Skin epidermis (tissue), 12 donors: ENCODE measurements at regions not wholly inside any gene's neighbourhood (a gene's known extent, or its start where the extent isn't known, plus 50 kb on each side); places are given as distances from the start of the nearest gene placed in this dataset.
"Not testable (repeated sequence)": the region's sequence is repeated elsewhere in the genome, so short reads cannot be mapped to it uniquely, and the experiment has no call there.

Experiments used
- H3K27ac ChIP-seq, 21 experiments: fragments of 200-600 bp; sonication (generic) in 11 of 21; one replicate each; pipeline ENCODE4 v1.5.0; 2020; ENCODE audit warnings: mild to moderate bottlenecking in 3 of 21, inconsistent platforms in 2 of 21, moderate library complexity in 2 of 21
- H3K4me3 ChIP-seq, 7 experiments: fragments of 200-600 bp; sonication (generic) in 2 of 7; one replicate each; pipeline ENCODE4 v1.5.0; 2020; ENCODE audit warnings: inconsistent platforms in 2 of 7, mild to moderate bottlenecking in 2 of 7, moderate library complexity in 1 of 7

DNA sequence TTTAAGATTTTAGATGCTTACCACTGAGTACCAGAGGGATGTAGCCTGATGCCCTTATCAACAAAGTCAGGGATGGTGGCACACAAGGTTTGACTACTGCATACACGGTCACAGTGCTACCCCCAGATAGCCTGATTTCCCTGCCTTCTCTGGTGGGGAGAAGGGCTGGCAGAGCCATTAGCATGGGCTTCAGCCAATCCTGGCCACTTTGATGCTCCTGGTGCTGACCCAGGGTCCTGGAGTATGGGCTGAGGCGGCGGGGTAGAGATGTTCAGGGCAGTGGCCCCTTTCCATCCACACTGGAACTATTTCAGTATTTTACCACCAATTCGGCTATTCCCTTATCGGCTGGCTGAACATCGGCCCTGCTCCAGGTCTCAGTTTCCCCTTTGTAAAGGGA, 83.2 kb downstream of the POTEB3 start:
- not testable (repeated sequence) for H3K27ac ChIP-seq, H3K4me3 ChIP-seq

DNA sequence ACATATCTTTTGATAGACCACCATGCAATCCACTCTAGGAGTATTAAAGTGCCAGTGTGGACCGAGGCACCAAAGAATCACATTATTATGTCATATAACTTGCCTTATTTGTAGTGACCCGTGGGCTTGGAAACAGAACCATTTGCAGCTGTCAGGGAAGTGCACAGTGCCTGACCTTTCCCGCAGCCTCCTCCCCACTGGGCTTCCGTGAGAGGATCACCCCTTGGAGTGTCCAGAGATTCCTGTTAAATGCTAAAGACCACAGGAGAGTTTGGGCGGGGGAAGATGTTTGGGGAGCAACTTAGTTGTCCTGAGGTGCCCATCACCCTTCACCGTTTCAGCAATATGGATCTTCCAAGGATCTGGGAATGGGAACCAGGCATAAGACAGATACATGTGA, 84.4 kb downstream of the POTEB3 start:
- not testable (repeated sequence) for H3K4me3 ChIP-seq, H3K27ac ChIP-seq

GRCh38 chr15:21354597-21354996, 85.7 kb downstream of the POTEB3 start:
- H3K27ac ChIP-seq, H3K4me3 ChIP-seq: not testable (repeated sequence)

DNA sequence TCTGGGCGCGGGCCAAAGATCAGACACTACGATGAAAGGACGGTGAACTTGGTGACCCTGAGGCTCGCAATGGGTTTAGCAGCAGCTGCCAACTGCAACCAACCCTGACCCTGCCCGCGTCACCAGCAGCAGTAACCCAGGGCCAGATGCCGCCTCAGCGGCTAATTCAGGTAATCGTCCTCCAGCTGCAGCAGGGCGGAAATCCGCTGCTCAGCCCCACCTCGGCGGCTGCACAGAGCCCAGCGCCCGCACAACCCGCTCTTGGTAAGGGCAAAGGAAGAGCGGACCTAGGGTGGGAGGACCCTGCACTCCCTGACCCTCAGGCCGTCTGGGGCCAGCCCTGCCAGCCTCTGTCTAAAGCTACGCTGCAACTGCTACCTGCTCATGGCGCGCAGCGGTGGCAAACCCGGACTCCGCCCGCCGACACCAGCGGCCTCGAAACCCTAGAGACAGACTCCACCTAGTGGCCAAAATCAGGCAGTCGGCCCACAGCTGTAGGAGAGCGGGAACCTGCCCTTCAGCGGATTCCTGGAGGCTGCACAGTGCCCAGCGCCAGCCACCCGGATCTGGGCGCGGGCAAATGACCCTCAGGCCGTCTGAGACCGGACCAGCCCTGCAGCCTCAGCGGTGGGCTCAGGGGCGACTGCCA, 87.5 kb downstream of the POTEB3 start:
- not testable (repeated sequence) for H3K27ac ChIP-seq, H3K4me3 ChIP-seq

DNA sequence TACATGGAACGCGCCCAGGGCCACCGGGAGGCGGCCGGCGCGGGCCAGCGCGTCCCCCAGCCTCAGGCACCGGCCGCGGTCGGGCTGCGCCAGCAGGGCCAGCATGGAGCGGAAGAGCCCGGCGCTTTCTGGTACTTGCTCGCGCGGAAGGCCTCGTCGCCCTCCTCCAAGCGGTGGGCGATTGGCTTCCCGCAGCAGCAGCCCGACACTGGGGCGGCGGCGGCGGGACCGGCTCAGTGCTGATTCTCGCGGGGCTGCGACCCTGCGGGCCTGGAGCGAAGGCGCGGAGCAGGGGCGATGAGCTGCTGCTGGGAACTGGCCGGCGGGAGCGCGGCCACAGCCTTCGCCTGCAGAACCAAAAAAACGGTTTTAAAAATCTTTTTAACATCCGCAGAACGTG, 95.3 kb downstream of the POTEB3 start:
- not testable (repeated sequence) for H3K4me3 ChIP-seq, H3K27ac ChIP-seq

- not testable (repeated sequence) for H3K4me3 ChIP-seq, H3K27ac ChIP-seq
Measured at GRCh38 chr15:21344500-21344899, 95.8 kb downstream of the POTEB3 start.

DNA sequence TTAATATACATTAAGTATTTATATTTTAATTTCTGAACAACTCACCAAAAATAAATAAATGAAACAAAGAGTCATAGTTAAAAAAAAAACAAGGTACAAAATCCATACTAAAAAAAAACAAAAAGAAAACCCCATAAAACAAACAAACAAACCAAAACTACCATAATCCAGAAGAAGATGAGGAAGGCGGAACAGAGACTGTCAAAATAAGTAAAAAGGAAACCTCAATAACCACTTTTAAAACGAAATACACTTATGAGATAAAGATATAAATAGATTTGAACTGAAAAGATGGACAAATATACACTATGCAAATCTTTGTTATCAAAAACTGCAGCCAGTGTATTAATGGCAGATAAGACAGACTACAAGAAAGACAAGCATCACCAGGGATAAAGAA, 103.3 kb downstream of the POTEB3 start:
- H3K4me3 ChIP-seq, result not testable (repeated sequence)

GRCh38 chr15:21324720-21325460, 115.4 kb downstream of the POTEB3 start:
- H3K27ac ChIP-seq, result not testable (repeated sequence)
- H3K4me3 ChIP-seq, result peak overlapping the region in 1 of 7 experiments; percentile 24

More for the DNA sequence above, 103.3 kb downstream of the POTEB3 start:
- not testable (repeated sequence) for H3K27ac ChIP-seq

GRCh38 chr15:21284353-21284752, 155.9 kb downstream of the POTEB3 start:
- H3K4me3 ChIP-seq, H3K27ac ChIP-seq: not testable (repeated sequence)

GRCh38 chr15:21283210-21283609, 157.1 kb downstream of the POTEB3 start:
- H3K4me3 ChIP-seq, H3K27ac ChIP-seq: not testable (repeated sequence)

GRCh38 chr15:21280272-21280671, 160.0 kb downstream of the POTEB3 start:
- not testable (repeated sequence) for H3K4me3 ChIP-seq, H3K27ac ChIP-seq

DNA sequence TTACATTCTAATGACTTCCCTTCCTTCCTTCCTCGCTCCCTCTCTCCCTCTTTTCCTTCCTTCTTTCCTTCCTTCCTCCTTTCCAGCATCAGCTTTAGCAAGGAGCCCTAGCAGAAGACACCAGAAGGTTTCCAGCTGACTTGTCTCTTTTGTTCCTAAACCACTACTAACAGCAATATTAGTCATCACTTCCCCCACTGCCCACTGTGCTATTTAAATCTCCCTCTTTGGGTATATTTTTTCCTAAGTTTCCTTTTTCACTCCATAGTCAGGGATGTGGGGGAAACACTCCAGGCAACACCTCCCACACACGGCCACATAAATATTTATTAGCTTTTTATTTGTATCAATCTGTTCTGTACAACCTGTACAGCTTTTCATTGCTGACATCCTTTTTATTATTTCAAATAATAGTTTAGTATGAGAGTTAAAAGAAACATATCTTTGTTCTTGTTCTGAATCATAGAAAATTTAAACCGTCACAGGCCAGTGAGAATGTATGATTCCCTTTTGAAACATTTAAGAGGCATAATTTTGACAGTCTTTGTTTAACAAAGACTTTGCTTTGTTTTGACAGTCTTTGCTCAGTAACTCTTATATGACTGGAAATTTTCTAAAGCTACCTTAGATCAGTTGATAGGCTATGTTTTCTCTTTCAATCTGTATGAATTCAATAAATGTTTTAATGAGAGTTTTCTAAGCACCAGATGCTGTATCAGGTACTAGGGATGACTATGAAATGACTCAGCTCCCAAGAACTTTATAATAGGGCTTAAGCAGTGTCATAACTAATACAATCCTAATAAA, 167.9 kb downstream of the POTEB3 start:
- not testable (repeated sequence) for H3K4me3 ChIP-seq, H3K27ac ChIP-seq

DNA sequence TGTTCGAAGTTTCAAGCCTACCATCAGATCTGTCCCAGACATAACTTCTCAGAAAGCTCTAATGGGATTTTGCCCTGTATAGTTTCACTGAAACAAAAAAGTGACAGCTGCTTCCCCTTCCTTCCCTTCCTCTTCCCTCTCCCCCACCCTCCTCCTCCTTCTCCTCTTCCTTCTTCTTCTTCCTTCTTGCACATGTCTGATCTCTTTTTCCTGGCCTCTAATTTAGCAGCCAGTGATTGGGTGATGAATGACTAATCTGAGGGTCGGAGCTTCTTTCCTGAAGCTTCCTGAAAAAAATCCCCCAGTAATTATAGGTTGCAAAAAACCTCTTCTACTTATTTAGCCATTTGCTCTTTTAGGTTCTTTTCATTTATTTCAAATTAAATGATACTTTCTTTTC, 168.7 kb downstream of the POTEB3 start:
- Histone ChIP-seq H3K4me3 (no peak overlapping the region), H3K27ac (no peak overlapping the region)

GRCh38 chr15:21270474-21270873, 169.8 kb downstream of the POTEB3 start:
- no peak overlapping the region for H3K4me3 ChIP-seq
- H3K27ac ChIP-seq, result no peak overlapping the region

GRCh38 chr15:21269673-21270072, 170.6 kb downstream of the POTEB3 start:
- H3K27ac ChIP-seq, H3K4me3 ChIP-seq: not testable (repeated sequence)

GRCh38 chr15:21269121-21269520, 171.2 kb downstream of the POTEB3 start:
- H3K4me3 ChIP-seq, result no peak overlapping the region

DNA sequence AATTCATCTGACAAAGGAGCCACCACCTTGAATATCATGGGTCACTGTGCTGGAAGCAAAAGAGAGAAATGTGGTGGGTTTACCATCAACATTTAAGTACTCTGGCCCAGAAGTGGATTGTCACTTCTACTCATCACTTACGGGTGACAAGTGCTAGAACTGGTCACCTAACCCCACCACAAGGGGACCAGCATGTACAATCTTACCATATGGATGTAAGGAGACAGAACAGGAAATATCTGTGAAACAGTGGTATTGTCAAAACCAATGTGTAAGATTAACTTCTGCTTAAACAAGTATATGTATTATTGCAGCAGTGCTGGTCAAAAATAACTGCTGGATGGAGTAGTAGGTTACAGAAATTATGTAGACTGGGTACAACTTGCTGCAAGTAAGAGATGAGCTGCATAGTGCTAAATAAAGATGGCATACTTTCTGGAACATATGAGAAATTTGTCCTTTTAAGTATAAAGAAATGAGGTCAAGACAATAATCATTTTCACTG, 171.8 kb downstream of the POTEB3 start:
- Histone ChIP-seq H3K27ac (no peak overlapping the region), H3K4me3 (no peak overlapping the region)

More at GRCh38 chr15:21269121-21269520, 171.2 kb downstream of the POTEB3 start:
- H3K27ac ChIP-seq, result no peak overlapping the region

DNA sequence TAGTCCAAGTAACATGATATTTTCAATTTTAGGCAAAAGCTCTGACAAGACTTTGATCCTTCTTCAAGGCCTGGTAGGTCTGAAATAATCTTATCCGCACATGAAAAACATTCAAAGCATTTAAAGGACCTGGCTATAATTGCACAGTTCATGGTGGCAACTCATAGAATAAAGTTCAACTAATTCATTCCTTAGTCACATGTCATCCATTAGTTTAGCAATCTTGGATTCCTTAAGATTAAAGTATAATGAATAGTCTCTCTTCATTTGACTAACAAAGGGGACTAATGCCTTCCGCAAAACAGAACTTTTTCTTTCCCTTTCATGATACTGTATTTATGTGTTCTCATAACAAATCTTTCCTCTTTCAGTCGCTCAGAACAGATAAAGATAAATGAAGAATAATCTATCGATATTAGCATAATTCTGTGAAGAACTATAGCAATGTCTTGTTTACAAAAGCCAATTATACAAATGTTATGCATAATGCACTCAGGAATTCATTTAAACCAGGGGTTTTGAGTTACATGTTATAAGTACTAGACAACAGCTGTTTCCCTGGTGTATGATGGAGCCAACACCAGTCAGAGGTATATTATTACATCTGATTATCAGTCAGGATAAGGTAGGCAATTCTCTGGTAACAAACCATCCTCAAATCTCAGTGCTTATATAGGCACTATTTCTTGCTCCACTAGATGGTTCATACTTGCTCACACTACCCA, 172.5 kb downstream of the POTEB3 start:
- Histone ChIP-seq H3K27ac (no peak overlapping the region), H3K4me3 (no peak overlapping the region)

DNA sequence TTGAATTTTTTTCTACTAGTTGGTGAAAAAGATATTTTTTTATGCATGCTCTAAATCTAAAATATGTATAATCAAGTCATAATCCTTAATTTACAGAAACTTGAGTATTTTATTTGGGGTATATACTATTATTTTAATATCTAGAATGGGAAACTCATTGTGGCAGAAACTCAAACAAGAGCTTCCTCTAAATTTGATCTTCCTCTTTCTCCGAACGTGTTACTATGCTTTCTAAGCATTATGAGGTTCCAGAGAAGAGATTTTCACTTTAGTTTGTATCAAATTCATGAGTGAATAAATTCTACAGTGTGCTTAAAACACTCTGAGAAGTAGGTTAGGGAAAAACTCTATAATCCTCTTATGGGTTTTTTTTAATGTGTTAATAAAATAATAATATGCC, 173.1 kb downstream of the POTEB3 start:
- no peak overlapping the region for H3K4me3 ChIP-seq

GRCh38 chr15:21265628-21266027, 174.7 kb downstream of the POTEB3 start:
- H3K4me3 ChIP-seq, H3K27ac ChIP-seq: not testable (repeated sequence)

More for the DNA sequence above, 173.1 kb downstream of the POTEB3 start:
- no peak overlapping the region for H3K27ac ChIP-seq
